GM21423 (cell line): ENCODE measurements at regions not wholly inside any gene's neighbourhood (a gene's known extent, or its start where the extent isn't known, plus 50 kb on each side); places are given as distances from the start of the nearest gene placed in this dataset.

Experiments
- ATAC-seq: cut with Tn5 transposase; IDR thresholded peaks from one replicate; pipeline ENCODE4 v1.9.1; 2021; ENCODE audit warnings: mild to moderate bottlenecking, moderate library complexity; ENCODE audit not compliant: unreplicated experiment

DNA sequence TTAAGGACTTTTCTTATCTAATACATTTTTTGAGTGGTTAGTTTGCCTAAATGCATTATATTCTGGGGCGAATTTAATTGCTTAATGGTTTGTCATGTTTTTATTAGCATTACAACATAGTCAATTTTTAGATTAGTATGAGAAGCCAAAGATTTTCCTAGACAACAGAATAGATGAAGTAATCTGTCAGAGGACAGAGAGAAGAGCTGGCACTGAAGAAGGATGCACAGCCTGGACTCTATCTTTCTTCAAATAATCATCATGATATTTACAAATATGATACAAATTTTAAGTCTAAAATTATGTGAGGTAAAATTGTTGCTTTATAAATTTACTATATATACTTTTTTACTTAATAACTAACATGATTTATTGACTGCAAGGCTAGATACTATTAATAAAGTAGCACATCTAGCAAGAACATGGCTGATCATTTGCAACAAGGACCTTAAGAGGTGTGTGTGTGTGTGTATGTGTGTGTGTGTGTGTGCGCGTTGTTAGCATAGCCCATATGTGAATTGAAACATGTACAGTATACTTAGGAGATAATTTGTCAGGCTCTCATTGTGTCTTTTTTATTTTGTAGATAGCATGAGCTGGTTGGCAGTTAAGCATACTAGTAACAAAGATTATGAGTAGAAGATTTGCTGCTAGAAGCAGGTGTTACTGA lies 752.2 kb downstream of the DCDC2C start:
- ATAC-seq, result no peak

DNA sequence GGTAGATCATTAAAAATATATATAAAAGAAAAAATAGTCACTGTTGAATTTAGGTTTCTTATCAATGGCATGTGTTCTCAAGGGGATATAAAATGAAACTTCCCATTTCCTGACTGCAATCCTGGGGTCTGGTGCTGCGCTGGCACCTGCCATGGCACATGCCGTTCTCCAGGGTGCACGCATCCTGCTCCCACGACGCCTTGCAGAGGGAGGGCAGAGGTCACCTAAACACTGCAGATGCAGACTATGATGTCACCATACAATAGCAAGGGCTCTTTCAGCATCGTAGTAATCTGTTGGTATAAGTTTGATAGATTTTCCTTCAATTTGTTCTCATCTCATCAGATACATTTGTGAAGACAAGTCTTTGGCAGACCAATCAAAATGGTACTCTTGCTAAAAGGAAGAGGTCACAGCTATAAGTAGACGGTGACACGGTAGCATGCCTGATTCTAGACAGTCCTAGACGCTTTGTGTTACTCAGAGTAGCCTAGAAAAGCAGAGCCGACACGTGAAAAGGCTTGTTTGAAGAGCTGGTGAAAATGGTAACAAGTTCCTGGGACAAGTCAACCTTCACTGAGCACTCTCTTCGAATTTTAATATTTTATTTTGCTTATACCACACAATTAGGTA lies 761.4 kb downstream of the DCDC2C start:
- no peak for ATAC-seq

DNA sequence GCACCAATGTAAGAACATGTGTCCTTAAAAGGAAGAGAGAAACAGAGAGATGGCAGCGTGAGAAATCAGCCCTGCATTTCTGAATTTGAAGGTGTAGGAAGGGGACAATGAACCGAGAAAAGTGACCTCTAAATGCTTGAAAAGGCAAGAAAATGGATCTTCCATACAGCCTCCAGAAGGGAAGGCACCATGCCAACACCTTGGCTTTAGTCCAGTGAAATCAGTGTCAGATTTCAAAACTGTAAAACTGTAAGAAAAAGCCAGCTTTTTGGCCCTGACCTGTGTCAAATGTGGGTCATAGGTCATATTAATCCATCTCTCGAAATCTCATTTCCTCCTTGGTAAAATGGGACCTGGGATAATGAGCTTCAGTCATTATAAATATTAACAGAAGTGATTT lies 762.3 kb downstream of the DCDC2C start:
- ATAC-seq, result no peak

DNA sequence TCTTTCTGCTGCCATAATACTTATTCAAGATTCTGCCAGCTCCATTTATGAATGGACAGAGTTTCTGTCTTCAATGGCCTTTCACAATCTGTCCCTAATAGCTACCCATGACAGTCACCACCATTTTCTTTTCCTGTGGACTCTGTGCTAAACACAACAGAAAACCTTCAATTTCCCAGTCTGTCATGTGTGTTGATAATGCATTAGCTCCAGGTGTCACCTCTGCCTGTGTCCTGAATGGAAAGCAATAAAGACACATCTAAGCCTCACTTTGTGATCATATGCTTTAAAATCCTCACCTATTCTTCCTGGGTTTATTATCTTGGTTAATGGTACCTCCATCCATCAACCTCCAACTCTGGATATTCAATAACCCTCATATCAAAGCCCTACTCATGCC lies 772.2 kb downstream of the DCDC2C start:
- ATAC-seq, result no peak

DNA sequence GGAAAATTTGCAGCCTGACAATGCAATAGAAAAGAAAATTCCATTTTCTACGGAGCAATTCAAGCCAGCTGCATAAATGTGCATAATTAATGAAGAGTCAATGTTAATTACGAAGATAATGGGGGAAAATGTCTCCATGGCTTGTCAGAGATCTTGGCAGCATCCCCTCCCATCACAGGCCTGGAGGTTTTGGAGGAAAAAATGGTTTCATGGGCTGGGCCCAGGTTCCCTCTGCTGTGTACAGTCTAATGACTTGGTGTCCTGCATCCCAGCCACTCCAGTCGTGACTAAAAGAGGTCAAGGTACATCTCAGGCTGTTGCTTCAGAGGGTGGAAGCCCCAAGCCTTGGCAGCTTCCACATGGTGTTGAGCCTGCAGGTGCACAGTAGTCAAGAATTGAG lies 779.7 kb downstream of the DCDC2C start:
- ATAC-seq, result no peak

DNA sequence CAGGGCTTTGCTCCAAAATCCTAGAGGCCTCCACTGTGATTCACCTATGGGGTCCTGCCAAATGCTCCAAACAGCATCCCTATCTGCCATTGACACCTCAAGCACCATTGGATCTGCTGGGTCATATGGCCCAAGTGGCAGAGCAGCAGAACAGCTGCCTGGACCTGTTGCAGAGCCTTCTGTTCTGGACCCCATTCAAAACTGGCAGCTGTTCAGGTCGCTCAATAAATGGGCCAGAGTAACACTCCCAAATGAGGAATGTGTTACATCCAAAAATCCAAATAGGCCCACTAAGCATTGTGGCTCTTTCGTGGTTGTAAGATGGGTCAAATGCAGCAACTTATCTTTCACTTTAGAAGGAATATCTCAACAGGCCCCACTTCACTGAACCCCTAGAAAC lies 783.6 kb downstream of the DCDC2C start:
- no peak for ATAC-seq

DNA sequence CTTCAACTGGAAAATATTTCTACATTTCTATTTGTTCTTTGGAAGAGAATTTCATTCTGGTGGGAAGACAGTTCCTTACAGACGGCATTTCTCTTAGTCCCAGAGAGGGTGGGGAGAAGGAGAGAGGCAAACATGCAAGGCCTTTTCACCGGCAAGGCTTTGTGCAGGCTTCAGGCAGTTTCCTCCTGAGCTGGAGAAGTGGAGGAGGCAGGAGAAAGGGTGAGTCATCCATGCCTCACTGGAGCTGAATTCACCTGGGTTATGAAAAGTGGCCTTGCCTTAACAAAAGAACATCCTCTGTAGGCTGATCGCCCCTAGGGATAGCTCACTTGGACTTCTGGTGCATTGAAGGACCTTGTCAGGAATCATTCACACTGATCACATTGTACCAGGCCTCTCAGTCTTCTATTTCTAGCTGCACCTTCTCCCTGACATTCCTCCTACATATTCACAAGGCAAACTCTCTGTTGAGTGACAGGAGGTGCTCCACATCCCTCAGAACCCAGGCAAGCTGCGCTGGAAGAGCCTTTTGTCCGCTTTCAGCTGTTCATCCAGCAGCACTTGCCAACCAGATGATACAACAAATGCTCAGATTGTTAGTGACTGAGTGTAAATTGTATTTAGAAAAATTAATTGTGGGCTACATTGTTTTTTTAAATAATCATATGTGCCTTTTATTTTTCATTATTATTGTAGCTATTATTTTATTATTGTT lies 796.1 kb downstream of the DCDC2C start:
- ATAC-seq, result no peak

DNA sequence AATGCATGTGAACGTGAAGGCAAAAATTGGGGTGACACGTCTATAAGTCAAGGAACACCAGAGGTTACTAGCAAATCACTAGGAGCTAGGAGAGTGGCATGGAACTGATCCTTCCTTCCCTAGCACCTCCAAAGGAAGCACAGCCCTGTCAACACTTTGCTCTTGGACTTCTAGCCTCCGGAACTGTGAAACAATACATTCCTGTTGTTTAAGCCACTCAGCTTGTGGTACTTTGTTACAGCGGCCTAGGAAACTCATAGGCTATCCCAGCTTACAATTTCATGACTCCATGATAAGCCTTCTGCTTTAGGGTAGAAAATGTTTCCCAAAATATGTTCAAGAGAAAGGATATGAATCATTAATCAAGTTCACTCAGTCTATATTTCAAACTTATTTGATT lies 798.1 kb downstream of the DCDC2C start:
- no peak for ATAC-seq

DNA sequence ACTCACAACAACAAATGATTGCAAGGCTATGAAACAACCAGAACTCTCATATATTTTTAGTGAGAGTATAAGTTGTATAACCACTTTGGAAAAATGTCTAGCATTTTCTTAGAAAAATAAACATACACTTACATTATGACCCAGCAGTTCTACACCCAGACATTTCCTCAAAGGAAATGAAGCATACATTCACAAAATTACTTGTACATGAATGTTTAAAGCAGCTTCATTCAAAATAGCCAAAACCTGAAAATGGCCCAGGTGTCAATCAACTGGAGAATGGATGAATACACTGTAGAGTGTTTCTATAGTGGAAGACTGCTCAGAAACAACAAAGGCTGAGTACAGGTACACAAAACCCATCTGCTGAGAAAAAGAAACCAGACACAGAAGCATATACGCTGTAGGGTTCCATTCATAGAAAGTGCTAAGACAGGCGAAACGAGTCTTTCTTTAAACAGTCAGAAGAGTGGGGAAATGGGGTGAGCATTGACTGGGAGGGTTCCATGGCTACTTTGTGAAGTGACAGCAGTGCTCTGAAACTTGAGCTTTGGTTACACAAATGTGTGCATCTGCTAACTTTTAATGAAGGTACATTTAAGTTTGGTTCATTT lies 799.0 kb downstream of the DCDC2C start:
- ATAC-seq, result no peak

DNA sequence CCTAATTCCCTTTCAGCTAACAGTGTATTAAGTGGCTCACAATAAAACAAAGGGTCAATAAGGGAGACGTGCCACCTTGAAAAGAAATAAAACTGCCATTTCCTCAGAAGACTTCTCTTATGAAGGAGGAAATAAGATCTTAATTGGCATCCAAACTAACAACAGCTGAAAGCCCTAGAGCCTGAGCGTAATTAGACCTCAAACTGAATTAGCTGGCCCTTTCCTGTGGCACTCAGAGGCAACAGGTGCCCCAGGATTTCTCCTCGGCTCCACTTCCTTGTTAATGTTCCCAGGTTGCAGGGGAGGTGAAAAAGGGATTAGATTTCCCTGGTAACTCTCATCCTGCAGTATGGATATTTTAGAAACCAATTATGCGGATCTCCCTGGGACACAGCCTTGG lies 804.3 kb downstream of the DCDC2C start:
- ATAC-seq, result no peak

DNA sequence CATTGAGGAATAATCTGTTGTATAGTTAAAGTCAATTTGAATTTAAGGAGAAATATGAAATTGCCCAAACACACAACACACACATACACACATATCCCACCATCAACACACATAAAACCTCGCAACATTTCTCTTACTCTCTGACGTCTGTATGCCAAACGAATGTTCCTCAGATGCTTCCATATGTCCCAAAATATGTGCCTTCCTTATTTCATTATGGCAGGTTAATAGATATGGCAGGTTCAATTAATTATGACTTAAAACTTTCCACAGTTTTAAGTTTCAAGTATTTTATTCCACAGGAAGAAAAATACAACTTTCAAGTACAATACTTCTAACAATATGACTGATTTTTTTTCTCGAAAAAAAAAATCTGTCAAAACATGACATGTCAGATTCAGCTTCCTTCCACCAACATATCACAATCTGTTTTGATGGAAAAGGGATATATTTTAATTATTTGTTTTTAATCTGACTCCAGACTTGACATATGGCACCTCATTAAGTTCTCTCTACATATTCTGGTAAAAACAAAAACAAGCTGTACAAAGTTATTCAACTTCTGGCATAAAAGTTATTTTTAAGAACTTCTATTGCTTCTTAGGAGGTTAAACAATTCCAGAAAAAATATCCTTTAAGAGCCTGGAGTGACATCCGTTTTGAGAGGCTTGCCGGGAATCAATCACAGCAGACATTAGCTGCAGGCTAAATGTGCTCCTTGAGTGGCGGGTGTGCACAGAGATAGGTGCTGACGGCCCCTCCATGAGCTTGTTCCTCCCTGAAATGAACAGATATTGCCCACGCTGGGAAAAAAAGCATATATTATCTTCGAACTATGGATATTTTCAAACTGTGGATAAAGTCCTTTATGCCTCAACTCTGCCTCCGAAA lies 812.7 kb downstream of the DCDC2C start:
- no peak for ATAC-seq

DNA sequence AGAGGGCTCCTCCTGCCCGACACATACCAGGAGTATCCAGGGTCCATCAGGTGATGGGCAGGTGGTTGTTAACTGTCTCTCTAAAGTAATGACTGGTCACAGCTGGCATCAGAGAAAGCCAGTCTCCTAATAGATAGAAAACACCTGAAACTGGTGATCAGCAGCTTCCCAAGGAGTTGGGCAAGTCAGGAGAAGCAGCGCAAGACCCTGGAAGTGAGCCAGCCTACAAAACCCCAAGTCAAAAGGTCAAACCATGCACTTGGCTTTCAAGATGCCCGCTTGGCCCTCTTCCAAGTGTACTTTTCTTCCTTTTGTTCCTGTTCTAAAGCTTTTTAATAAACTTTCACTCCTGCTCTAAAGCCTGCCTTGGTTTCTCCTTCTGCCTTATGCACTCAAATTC lies 815.2 kb downstream of the DCDC2C start:
- no peak for ATAC-seq

DNA sequence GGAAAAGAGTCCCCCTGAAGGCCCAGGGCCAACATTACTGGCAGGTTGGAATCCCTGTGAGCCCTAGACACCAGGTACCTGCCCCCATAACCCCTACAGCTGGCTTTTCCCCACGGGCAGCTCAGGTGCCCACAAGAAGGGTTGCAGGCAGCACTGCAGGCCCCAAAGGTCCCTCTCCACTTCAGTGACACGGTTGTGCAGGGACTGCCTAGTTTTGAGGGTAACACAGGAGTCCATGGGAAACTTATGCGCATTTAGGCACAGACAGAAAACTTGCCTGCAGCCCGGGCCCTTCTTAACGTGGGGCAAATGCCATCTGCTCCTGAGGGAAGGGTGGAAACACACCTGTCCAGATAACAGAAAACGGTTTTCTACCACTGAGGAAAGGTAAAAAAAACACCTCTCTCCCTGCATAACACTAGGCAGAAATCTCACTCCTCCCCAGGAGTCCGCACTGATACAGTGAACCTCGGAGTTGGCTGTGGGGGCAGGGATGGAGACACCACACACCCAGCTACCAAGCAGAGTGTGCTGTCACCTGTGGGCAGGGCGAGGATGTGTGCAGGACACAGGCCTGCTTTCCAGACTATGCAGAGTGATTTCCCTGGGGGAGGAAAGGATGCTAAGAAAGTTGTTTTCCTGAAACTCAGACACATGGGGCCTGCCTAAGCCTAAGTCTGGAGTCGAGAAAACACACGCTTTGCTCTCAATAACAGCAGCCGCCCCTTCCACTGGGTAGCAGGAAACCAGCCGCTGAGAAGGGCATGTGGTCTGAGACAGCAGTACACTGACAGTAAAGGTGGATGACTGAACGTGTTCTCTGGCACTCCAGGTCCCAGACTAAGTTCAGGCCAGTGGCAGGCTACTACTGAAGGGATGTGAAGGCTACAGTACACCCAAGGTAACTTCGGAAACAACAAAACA lies 819.4 kb downstream of the DCDC2C start:
- ATAC-seq, result no peak

DNA sequence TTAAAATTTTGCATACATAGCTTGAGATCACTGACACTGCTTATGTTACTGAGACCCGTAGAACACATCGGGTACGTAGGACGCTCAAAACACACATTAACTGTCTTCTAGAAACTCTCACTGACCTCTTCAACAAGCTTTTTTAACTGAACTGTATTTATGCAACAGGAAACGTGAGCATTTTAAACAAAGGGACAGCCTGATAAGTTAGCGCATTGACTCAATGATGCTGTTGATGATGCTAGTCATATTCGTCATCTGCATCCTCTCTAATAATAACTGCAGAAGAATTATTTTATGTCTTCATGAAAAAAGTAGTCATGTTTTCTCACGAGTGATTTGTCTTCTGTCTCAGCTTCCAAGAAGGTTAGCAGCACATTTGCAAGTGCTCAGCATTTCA lies 824.0 kb downstream of the DCDC2C start:
- no peak for ATAC-seq

DNA sequence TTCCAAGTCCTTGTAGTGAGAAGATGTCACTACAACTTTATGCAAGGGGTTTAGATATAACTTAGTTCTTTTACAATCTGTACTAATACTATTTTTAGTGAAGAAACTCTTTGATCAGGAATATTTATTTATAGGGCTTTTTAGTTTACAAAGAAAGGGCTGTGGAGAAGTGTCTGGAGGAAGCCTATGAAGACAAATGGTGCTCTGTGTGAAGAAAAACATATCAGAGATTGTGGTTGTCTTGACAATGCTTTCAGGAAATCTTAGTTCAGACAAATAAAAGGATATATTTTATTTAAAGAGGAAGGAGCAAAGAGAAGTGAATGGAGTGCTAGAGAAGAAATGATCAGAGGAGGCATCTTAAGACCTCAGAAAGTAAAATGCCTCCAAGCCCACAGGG lies 824.9 kb downstream of the DCDC2C start:
- no peak for ATAC-seq

DNA sequence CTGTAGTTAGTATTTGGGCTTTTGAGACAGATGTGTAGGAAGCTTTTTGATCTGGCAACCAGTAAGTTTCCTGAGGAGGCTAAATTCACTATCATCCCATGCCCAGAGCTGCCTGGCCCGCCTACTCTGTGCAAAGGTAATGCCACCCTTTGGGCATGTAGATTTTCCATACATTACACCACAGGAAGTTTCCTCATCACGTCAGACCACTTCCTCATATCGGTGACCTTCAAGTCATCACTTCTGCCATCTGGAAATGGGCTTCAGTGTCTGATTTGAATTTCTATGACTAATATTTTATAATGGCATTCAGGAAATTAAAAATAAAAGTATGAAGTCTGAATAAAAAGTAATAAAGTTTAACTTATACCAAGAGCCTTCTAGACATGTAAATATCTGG lies 825.4 kb downstream of the DCDC2C start:
- ATAC-seq, result no peak

DNA sequence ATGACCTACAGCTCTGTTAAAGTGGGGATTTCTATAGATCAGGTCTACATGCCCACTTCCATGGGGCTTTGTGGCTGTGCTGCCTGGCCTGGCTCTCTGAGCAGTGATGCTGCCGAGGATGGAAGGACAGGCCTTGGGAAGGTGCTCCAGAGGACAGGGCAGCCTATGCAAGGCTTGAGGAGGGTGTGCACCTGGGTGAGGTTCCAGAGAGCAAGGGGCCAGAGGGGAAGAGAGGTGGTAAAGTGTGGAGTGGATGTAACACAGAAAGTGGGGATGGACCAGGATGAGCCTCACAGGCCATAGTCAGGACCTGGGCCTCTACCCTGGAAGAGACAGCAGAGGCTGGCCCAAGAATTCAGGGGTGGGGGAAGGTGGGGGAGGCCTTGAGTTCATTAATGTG lies 826.4 kb downstream of the DCDC2C start:
- no peak for ATAC-seq

DNA sequence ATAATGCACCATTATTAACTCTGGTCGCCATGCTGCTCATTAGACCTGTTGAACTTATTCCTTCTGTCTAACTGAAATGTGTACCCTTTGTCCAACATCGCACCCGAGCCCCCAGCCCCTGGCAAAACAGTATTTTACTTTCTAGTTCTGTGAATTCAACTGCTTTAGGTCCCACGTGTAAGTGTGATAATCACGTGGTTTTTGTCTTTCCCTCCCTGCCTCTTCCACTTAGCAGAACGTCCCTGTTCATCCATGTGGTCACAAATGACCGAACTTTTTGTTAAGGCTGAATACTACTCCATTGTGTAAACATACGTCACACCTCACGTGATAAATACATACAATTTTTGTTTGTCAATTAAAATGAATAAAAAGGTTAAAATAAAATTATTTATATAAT lies 826.9 kb downstream of the DCDC2C start:
- no peak for ATAC-seq

DNA sequence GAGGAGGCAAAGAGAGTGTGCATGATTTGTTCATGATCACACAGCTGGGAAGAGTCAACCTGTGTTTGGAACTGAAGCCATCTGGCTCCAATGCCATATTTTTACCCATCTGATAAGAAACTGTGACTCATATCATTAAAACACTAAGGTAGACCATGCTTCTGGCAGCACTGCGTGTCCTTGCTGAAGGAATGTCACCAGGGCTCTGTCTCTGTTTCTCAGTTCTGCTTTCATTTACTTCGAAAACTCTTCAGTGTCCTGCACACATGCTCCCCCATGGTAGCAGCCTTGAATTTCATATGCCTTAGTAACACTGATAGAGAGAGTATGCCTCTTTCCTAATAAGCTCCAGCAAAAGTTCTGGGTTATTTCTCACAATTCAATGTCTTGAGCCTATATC lies 830.4 kb downstream of the DCDC2C start:
- ATAC-seq, result no peak

DNA sequence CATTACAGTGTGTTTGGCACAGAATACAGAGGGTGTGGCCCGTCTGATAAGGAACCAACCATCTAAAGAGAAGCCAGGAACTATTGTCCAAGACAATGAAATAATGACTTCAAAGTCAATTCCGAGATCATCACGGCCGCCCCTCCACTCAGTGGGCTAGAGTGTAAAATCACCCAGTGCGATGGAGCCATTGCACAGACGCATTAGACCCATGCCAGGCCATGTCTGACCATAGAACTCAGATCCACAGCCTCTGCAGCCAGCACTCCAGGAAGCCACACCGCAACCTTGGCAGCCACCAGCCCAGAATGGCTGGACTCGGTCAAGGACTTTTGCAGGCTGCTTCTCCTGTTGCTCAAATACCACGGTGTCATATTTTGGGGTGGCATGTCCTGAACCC lies 835.7 kb downstream of the DCDC2C start:
- ATAC-seq, result no peak
